Uterus (tissue), 3 donors: ENCODE measurements at regions not wholly inside any gene's neighbourhood (a gene's known extent, or its start where the extent isn't known, plus 50 kb on each side); places are given as distances from the start of the nearest gene placed in this dataset.

Experiments used
- DNase-seq, 2 donors: peaks; one replicate each; pipeline ENCODE4 v3.0.0-alpha.2; 2019 to 2020
- H3K27ac ChIP-seq, 2 donors: fragments of 200-600 bp; sonication (generic); 1 replicate in 1 of 2; 2 replicates in 1 of 2; pipeline ENCODE4 v1.5.1; 2016 to 2018
- H3K27me3 ChIP-seq, 2 donors: fragments of 200-600 bp; sonication (generic); one replicate each; pipeline ENCODE4 v1.5.1; 2018 to 2019; ENCODE audit warnings: control low read depth in 1 of 2
- H3K36me3 ChIP-seq, 2 donors: fragments of 200-600 bp; sonication (generic); one replicate each; pipeline ENCODE4 v1.5.1; 2019; ENCODE audit warnings: control low read depth in 1 of 2
- H3K4me1 ChIP-seq, 2 donors: fragments of 200-600 bp; sonication (generic); one replicate each; pipeline ENCODE4 v1.5.1; 2018 to 2019; ENCODE audit warnings: control low read depth in 1 of 2
- H3K4me3 ChIP-seq, 2 donors: fragments of 200-600 bp; sonication (generic); 1 replicate in 1 of 2; 2 replicates in 1 of 2; pipeline ENCODE4 v1.5.1; 2018 to 2019; ENCODE audit warnings: mild to moderate bottlenecking in 1 of 2
- H3K9me3 ChIP-seq, 2 donors: fragments of 200-600 bp; sonication (generic); one replicate each; pipeline ENCODE4 v1.5.1; 2019; ENCODE audit warnings: control low read depth in 1 of 2
- POLR2A ChIP-seq, 2 donors: fragments of 450-650 bp; IDR thresholded peaks; one replicate each; pipeline ENCODE4 v1.6.1; 2016; ENCODE audit warnings: antibody characterized with exemption in 2 of 2, mild to moderate bottlenecking in 1 of 2, moderate library complexity in 1 of 2
- intact Hi-C: fragments of 100-400 bp; cut with DNase I; formaldehyde crosslinking; loops from one replicate; pipeline ENCODE4 v1.15.1; 2023; ENCODE audit warnings: low total_unique reads
- TF ChIP-seq, protein P1 (sequence below), 4 experiments: fragments of 200-600 bp in 2 of 4; fragments of 450-650 bp in 2 of 4; sonication (generic) in 2 of 4; IDR thresholded peaks; one replicate each; pipeline ENCODE4 v1.5.1; 2016 to 2019; ENCODE audit warnings: antibody characterized with exemption in 4 of 4, mild to moderate bottlenecking in 2 of 4, moderate library complexity in 1 of 4
- donor health status: DM: yes; HTN: yes; CAD: no.

GRCh38 chr2:22582107-22582506 is 802.9 kb upstream of the KLHL29 start:
- intact Hi-C loops: no loop called here
- TF ChIP-seq, protein P1, sequence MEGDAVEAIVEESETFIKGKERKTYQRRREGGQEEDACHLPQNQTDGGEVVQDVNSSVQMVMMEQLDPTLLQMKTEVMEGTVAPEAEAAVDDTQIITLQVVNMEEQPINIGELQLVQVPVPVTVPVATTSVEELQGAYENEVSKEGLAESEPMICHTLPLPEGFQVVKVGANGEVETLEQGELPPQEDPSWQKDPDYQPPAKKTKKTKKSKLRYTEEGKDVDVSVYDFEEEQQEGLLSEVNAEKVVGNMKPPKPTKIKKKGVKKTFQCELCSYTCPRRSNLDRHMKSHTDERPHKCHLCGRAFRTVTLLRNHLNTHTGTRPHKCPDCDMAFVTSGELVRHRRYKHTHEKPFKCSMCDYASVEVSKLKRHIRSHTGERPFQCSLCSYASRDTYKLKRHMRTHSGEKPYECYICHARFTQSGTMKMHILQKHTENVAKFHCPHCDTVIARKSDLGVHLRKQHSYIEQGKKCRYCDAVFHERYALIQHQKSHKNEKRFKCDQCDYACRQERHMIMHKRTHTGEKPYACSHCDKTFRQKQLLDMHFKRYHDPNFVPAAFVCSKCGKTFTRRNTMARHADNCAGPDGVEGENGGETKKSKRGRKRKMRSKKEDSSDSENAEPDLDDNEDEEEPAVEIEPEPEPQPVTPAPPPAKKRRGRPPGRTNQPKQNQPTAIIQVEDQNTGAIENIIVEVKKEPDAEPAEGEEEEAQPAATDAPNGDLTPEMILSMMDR (IDR thresholded peaks at IDR 0.05): no peak
- TF ChIP-seq POLR2A (IDR thresholded peaks at IDR 0.05): no peak
- Histone ChIP-seq H3K4me1 (no peaks in the 10 kb centered on the region), H3K27ac (no peak overlapping the region), H3K4me3 (no peak overlapping the region), H3K9me3 (no peaks in the 10 kb centered on the region), H3K27me3 (no peaks in the 10 kb centered on the region), H3K36me3 (no peaks in the 10 kb centered on the region)
- DNase-seq: no peak

DNA sequence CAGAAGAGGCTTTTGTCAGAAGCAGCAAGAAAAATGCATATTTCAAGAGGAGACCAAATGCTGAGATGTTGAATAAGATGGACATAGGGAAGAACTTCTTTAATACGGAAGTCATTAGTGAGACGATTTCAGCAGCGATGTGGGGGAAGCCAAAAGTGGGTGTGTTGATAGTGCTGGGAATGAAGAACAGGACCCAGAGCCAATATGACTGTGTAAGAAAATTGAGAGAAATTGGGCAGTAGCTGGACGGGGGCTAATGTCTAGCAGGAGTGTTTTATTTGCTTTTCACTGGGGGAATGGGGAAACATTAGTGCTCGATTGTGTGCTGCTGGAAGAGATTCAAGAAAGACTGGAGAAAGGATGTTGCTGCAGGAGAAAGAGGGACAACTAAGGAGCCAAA is 788.7 kb upstream of the KLHL29 start:
- Histone ChIP-seq H3K27ac (no peak overlapping the region), H3K9me3 (no peaks in the 10 kb centered on the region), H3K27me3 (no peaks in the 10 kb centered on the region), H3K4me1 (no peaks in the 10 kb centered on the region), H3K4me3 (no peak overlapping the region), H3K36me3 (no peaks in the 10 kb centered on the region)
- intact Hi-C loops: no loop called here
- TF ChIP-seq, protein P1 (IDR thresholded peaks at IDR 0.05): no peak
- TF ChIP-seq POLR2A (IDR thresholded peaks at IDR 0.05): no peak
- no peak for DNase-seq

DNA sequence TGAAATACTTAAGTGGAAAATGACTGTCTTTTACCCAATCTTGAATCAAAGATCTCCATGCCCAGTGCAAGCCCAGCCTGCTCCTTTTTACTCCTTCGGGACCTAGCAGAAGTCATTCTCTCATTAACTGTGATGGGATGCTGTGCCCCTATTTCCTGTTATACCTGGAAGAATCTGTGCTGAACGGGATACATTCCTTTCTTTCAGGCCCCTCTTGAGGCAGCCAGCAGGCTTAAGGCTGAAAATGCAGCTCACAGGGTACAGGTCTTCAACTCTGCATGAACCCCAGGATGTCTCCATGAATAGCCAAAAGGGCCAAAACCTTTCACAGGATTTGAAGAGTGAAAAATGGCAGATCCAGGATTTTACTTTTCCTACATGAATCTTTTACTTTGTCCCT is 784.8 kb upstream of the KLHL29 start:
- H3K27ac ChIP-seq: no peak overlapping the region
- intact Hi-C loops: no loop called here
- H3K4me1 ChIP-seq: no peaks in the 10 kb centered on the region
- H3K27me3 ChIP-seq: no peaks in the 10 kb centered on the region
- no peaks in the 10 kb centered on the region for H3K36me3 ChIP-seq
- H3K9me3 ChIP-seq: no peaks in the 10 kb centered on the region
- DNase-seq: no peak
- no peak for TF ChIP-seq POLR2A (IDR thresholded peaks at IDR 0.05)
- TF ChIP-seq, protein P1 (IDR thresholded peaks at IDR 0.05): no peak
- H3K4me3 ChIP-seq: no peak overlapping the region

- Histone ChIP-seq H3K4me1 (no peaks in the 10 kb centered on the region), H3K27ac (no peak overlapping the region), H3K36me3 (no peaks in the 10 kb centered on the region), H3K9me3 (no peaks in the 10 kb centered on the region), H3K4me3 (no peak overlapping the region), H3K27me3 (no peaks in the 10 kb centered on the region)
- intact Hi-C loops: no loop called here
- TF ChIP-seq, protein P1 (IDR thresholded peaks at IDR 0.05): no peak
- no peak for TF ChIP-seq POLR2A (IDR thresholded peaks at IDR 0.05)
- no peak for DNase-seq
These were observed 784.0 kb upstream of the KLHL29 start for GRCh38 chr2:22600999-22601398.

GRCh38 chr2:22604136-22604535 is 780.8 kb upstream of the KLHL29 start:
- intact Hi-C loops: no loop called here
- Histone ChIP-seq H3K36me3 (no peaks in the 10 kb centered on the region), H3K27me3 (no peaks in the 10 kb centered on the region), H3K27ac (no peak overlapping the region), H3K4me3 (no peak overlapping the region), H3K9me3 (no peaks in the 10 kb centered on the region), H3K4me1 (no peaks in the 10 kb centered on the region)
- TF ChIP-seq POLR2A (IDR thresholded peaks at IDR 0.05): no peak
- TF ChIP-seq, protein P1 (IDR thresholded peaks at IDR 0.05): no peak
- no peak for DNase-seq
